Brain microvascular endothelial cell (primary cell): ENCODE measurements at regions not wholly inside any gene's neighbourhood (a gene's known extent, or its start where the extent isn't known, plus 50 kb on each side); places are given as distances from the start of the nearest gene placed in this dataset.

ENCODE experiments used
- DNase-seq: peaks from one replicate; pipeline ENCODE4 v3.0.0-alpha.2; 2020
- H3K27ac ChIP-seq: fragments of 250-450 bp; sonication (Bioruptor Pico); 2 replicates; pipeline ENCODE4 v1.5.1; 2020; ENCODE audit warnings: mild to moderate bottlenecking, moderate library complexity
- H3K27me3 ChIP-seq: fragments of 250-450 bp; sonication (Bioruptor Pico); replicated peaks from 2 replicates; pipeline ENCODE4 v1.5.1; 2020; ENCODE audit warnings: mild to moderate bottlenecking
- H3K36me3 ChIP-seq: fragments of 250-450 bp; sonication (Bioruptor Pico); replicated peaks from 2 replicates; pipeline ENCODE4 v1.5.1; 2020; ENCODE audit warnings: mild to moderate bottlenecking
- H3K4me3 ChIP-seq: 2 replicates; pipeline ENCODE4 v1.5.1; 2011; ENCODE audit warnings: low read depth, mild to moderate bottlenecking, control low read depth, low read length, moderate library complexity
- CTCF ChIP-seq: IDR thresholded peaks from 2 replicates; pipeline ENCODE4 v1.5.1; 2011; ENCODE audit warnings: low read depth, mild to moderate bottlenecking, moderate library complexity, low read length, control low read depth, inconsistent platforms; ENCODE audit errors: missing control alignments
- in situ Hi-C: cut with HindIII; loops from 2 replicates; pipeline ENCODE4 v1.10.0; 2017; ENCODE audit warnings: low sequenced_read_pairs, low pct_ligation_motif_present

- DNase-seq, result no peak
- TF ChIP-seq CTCF, result no peak
- H3K27me3 ChIP-seq, result peaks cover 3% of the 10 kb centered on the region
- H3K36me3 ChIP-seq, result no peaks in the 10 kb centered on the region
- H3K4me3 ChIP-seq, result no peak overlapping the region
- in situ Hi-C loops, result no loop called here
- no peak overlapping the region for H3K27ac ChIP-seq
Measured at GRCh38 chr9:38200431-38200830, 131.4 kb upstream of the SHB start.

DNA sequence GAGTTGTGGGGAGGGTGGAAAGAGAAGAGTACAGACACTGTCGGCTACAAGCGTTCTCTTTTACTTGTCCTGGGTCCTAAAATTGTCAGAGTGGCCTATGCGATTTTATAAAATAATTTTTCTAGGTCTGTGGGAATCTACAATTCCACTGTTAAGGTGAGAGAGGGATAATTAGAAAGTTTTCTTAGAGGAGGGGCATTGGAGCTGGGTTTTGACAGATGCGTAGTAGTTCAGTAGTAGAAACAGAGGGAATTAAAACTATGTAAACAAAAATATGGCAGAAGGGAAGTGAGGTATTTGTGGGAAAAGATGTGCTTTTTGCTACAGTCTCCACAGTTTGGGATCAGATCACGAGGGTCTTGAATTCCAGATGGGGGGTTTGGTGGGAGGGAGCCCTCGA, 129.1 kb upstream of the SHB start:
- no peaks in the 10 kb centered on the region for H3K36me3 ChIP-seq
- H3K27ac ChIP-seq, result no peak overlapping the region
- in situ Hi-C loops, result no loop called here

GRCh38 chr9:38196714-38197113, 127.7 kb upstream of the SHB start:
- DNase-seq, result no peak
- in situ Hi-C loops, result no loop called here
- no peak for TF ChIP-seq CTCF

More for the DNA sequence above, 129.1 kb upstream of the SHB start:
- H3K4me3 ChIP-seq, result no peak overlapping the region
- peaks cover 3% of the 10 kb centered on the region for H3K27me3 ChIP-seq
- DNase-seq, result no peak
- TF ChIP-seq CTCF, result no peak

GRCh38 chr9:38195737-38196161, 126.7 kb upstream of the SHB start:
- H3K36me3 ChIP-seq, result no peaks in the 10 kb centered on the region
- in situ Hi-C loops, result no loop called here
- TF ChIP-seq CTCF, result no peak
- DNase-seq, result no peak
- H3K4me3 ChIP-seq, result no peak overlapping the region
- H3K27me3 ChIP-seq, result peaks cover 3% of the 10 kb centered on the region
- H3K27ac ChIP-seq, result no peak overlapping the region

More at GRCh38 chr9:38196714-38197113, 127.7 kb upstream of the SHB start:
- no peak overlapping the region for H3K27ac ChIP-seq
- no peak overlapping the region for H3K4me3 ChIP-seq
- peaks cover 3% of the 10 kb centered on the region for H3K27me3 ChIP-seq
- H3K36me3 ChIP-seq, result no peaks in the 10 kb centered on the region

GRCh38 chr9:38194870-38195269, 125.8 kb upstream of the SHB start:
- Histone ChIP-seq H3K36me3 (no peaks in the 10 kb centered on the region), H3K27ac (no peak overlapping the region), H3K27me3 (peaks cover 3% of the 10 kb centered on the region), H3K4me3 (no peak overlapping the region)
- TF ChIP-seq CTCF, result no peak
- no peak for DNase-seq
- in situ Hi-C loops, result no loop called here

- no peak overlapping the region for H3K27ac ChIP-seq
- no peaks in the 10 kb centered on the region for H3K27me3 ChIP-seq
- H3K36me3 ChIP-seq, result no peaks in the 10 kb centered on the region
- DNase-seq, result no peak
- TF ChIP-seq CTCF, result no peak
- in situ Hi-C loops, result no loop called here
- H3K4me3 ChIP-seq, result no peak overlapping the region
Measured at GRCh38 chr9:38192731-38193265, 123.8 kb upstream of the SHB start.
